ENCODE measurements at regions not wholly inside any gene's neighbourhood (a gene's known extent, or its start where the extent isn't known, plus 50 kb on each side); places are given as distances from the start of the nearest gene placed in this dataset.

- TF ChIP-seq CTCF (IDR thresholded peaks at IDR 0.05 in 4 of 5, conservative IDR thresholded peaks at IDR 0.05 in 1 of 5) (no peak), POLR2A (IDR thresholded peaks at IDR 0.05) (no peak)
Measured at GRCh38 chr6:9380568-9380967, 945.2 kb upstream of the SLC35B3 start.

Measured in gastrocnemius medialis (tissue), 4 donors.